ENCODE measurements at regions not wholly inside any gene's neighbourhood (a gene's known extent, or its start where the extent isn't known, plus 50 kb on each side); places are given as distances from the start of the nearest gene placed in this dataset.

- WGBS (ENCODE audit: low lambda C conversion rate), result 62% methylated on average over 10 of the region's 11 CpGs
- no peak for DNase-seq
- Histone ChIP-seq H2AFZ (ENCODE audit: low read depth) (no peak overlapping the region), H3K36me3 (replicated peaks in 1 of 2; ENCODE audit: control insufficient read depth in 1 of 2, insufficient read depth in 2 of 2, low read length in 1 of 2) (no peaks in the 10 kb centered on the region), H3K4me2 (no peak overlapping the region), H3K4me3 (ENCODE audit: low read depth in 2 of 2, low read length in 1 of 2) (no peak overlapping the region), H4K20me1 (ENCODE audit: insufficient read depth) (no peaks in the 10 kb centered on the region), H3F3A (replicated peaks; ENCODE audit: insufficient read depth) (no peaks in the 10 kb centered on the region), H3K4me1 (ENCODE audit: control insufficient read depth in 1 of 2, insufficient read depth in 2 of 2, low read depth in 1 of 2, low read length in 1 of 2) (no peaks in the 10 kb centered on the region), H3K9me3 (no peaks in the 10 kb centered on the region), H3K9ac (no peak overlapping the region), H3K27me3 (ENCODE audit: insufficient read depth) (no peaks in the 10 kb centered on the region), H3K79me2 (ENCODE audit: insufficient read depth) (no peaks in the 10 kb centered on the region), H3K27ac (ENCODE audit: low read depth in 2 of 2, low read length in 1 of 2) (no peak overlapping the region), H3K9me2 (no peaks in the 10 kb centered on the region)
- ChIA-PET CTCF (interaction anchor here (1.5 to 1.8 kb wide), 2 partner anchors 11 to 28 kb away, joined by 4 to 6 read pairs; no protein-coding TSS in a partner anchor), POLR2A (no interaction called here)
- TF ChIP-seq EP300 (IDR thresholded peaks at IDR 0.05; ENCODE audit: borderline replicate concordance in 1 of 2, low read depth in 1 of 2, low read length in 1 of 2) (no peak), REST (IDR thresholded peaks at IDR 0.05; ENCODE audit: low read depth, low read length) (no peak), SIN3A (IDR thresholded peaks at IDR 0.05; ENCODE audit: borderline replicate concordance, low read depth, low read length) (no peak), RXRA (IDR thresholded peaks at IDR 0.05; ENCODE audit: borderline replicate concordance, low read depth) (no peak), TAF1 (IDR thresholded peaks at IDR 0.05; ENCODE audit: borderline replicate concordance, low read depth, low read length) (no peak), GATA2 (CRISPR knock-in tag; IDR thresholded peaks at IDR 0.05) (no peak), FOXJ3 (CRISPR knock-in tag; IDR thresholded peaks at IDR 0.05) (no peak), USF2 (IDR thresholded peaks at IDR 0.05; ENCODE audit: borderline replicate concordance, low read depth, low read length) (no peak), POLR2AphosphoS5 (IDR thresholded peaks at IDR 0.05; ENCODE audit: low read depth, low read length) (no peak), NRF1 (IDR thresholded peaks at IDR 0.05; ENCODE audit: low read depth, low read length) (no peak), MAX (IDR thresholded peaks at IDR 0.05; ENCODE audit: low read depth) (no peak), EZH2phosphoT487 (IDR thresholded peaks at IDR 0.05; ENCODE audit: borderline replicate concordance, low read depth) (no peak), TEAD4 (IDR thresholded peaks at IDR 0.05; ENCODE audit: borderline replicate concordance, insufficient read depth) (no peak), FOSL2 (IDR thresholded peaks at IDR 0.05; ENCODE audit: borderline replicate concordance, low read depth) (no peak), TCF12 (IDR thresholded peaks at IDR 0.05) (no peak), GABPA (IDR thresholded peaks at IDR 0.05; ENCODE audit: low read depth) (no peak), ZBTB33 (IDR thresholded peaks at IDR 0.05; ENCODE audit: borderline replicate concordance, low read depth) (no peak)
Measured at GRCh38 chr16:55045756-55046460, 115.2 kb downstream of the IRX5 start.

All from SK-N-SH (cell line).